Gastroesophageal sphincter (tissue), 3 donors: ENCODE measurements at regions not wholly inside any gene's neighbourhood (a gene's known extent, or its start where the extent isn't known, plus 50 kb on each side); places are given as distances from the start of the nearest gene placed in this dataset.

Experiments used
- POLR2A ChIP-seq, 2 donors: fragments of 450-650 bp; IDR thresholded peaks; one replicate each; pipeline ENCODE4 v1.6.1; 2017; ENCODE audit warnings: antibody characterized with exemption in 2 of 2, mild to moderate bottlenecking in 2 of 2, moderate library complexity in 1 of 2
- POLR2AphosphoS5 ChIP-seq: sonication (generic); formaldehyde crosslinking; IDR thresholded peaks from one replicate; pipeline ENCODE4 v1.6.1; 2017; ENCODE audit warnings: antibody characterized with exemption
- TF ChIP-seq, protein P1 (sequence below), 4 experiments: fragments of 200-600 bp in 2 of 4; fragments of 450-650 bp in 2 of 4; sonication (generic) in 1 of 4; IDR thresholded peaks; one replicate each; pipeline ENCODE4 v1.5.1; 2017 to 2019; ENCODE audit warnings: antibody characterized with exemption in 4 of 4, mild to moderate bottlenecking in 2 of 4, moderate library complexity in 2 of 4

DNA sequence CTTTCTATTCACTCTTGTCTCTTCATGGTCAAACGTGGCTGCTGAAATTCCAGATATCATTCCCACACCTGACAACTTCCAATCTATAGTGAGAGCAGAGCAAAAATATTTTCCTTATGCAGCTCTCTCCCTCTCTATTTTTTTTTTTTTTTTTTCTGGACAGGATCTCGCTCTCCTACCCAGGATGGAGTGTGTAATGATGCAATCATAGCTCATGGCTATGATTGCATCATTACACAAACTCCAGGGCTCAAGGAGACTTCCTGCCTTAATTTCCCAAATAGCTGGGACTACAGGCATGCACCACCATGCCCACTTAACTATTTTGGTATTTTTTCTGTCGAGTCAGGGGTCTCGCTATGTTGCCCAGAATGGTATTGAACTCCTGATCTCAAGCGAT lies 1398.9 kb downstream of the AACS start:
- TF ChIP-seq POLR2AphosphoS5 (no peak), POLR2A (IDR thresholded peaks at IDR 0.05) (no peak)
- TF ChIP-seq, protein P1, sequence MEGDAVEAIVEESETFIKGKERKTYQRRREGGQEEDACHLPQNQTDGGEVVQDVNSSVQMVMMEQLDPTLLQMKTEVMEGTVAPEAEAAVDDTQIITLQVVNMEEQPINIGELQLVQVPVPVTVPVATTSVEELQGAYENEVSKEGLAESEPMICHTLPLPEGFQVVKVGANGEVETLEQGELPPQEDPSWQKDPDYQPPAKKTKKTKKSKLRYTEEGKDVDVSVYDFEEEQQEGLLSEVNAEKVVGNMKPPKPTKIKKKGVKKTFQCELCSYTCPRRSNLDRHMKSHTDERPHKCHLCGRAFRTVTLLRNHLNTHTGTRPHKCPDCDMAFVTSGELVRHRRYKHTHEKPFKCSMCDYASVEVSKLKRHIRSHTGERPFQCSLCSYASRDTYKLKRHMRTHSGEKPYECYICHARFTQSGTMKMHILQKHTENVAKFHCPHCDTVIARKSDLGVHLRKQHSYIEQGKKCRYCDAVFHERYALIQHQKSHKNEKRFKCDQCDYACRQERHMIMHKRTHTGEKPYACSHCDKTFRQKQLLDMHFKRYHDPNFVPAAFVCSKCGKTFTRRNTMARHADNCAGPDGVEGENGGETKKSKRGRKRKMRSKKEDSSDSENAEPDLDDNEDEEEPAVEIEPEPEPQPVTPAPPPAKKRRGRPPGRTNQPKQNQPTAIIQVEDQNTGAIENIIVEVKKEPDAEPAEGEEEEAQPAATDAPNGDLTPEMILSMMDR (IDR thresholded peaks at IDR 0.05) = no peak
